Erythroblast (primary cell): ENCODE measurements at regions not wholly inside any gene's neighbourhood (a gene's known extent, or its start where the extent isn't known, plus 50 kb on each side); places are given as distances from the start of the nearest gene placed in this dataset.

Experiments used
- GATA1 ChIP-seq: IDR thresholded peaks from 2 replicates; pipeline ENCODE4 v1.6.1; 2011; ENCODE audit warnings: low read depth, mild to moderate bottlenecking, control low read depth, low read length, moderate library complexity
- POLR2A ChIP-seq: IDR thresholded peaks from 2 replicates; pipeline ENCODE4 v1.6.1; 2011; ENCODE audit warnings: mild to moderate bottlenecking, low read length

- TF ChIP-seq POLR2A (no peak), GATA1 (no peak)
Observed at GRCh38 chr11:127369356-127369755, 368.8 kb upstream of the KIRREL3 start.
